ENCODE measurements at regions not wholly inside any gene's neighbourhood (a gene's known extent, or its start where the extent isn't known, plus 50 kb on each side); places are given as distances from the start of the nearest gene placed in this dataset.

DNA sequence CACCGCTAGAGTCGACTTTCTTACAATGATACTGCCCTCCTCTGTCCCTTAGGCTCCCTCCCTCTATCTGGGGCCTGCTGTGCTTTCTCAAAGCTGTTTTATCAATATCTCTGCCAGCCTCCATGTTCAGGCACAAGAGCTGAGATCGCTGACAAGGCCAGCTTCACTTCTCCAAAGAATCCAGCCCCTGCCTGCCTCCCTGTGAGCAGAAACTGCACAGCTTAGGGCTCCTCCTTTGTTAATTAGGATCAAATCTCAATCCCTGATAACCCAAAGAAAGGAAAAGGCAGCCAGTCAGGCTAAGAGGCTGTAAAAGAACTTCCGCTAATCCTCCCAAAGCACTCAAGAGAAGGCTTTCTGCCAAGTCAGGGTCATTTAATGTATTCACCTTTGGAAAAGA, 616.0 kb upstream of the CDH11 start:
- TF ChIP-seq YY1 (IDR thresholded peaks at IDR 0.05; ENCODE audit: low read depth) = no peak
- no peak for TF ChIP-seq EGR1 (IDR thresholded peaks at IDR 0.05)
- no peak for TF ChIP-seq CEBPB (IDR thresholded peaks at IDR 0.05)
- no peak for TF ChIP-seq TCF12 (IDR thresholded peaks at IDR 0.05; ENCODE audit: low read depth)
- no peak for TF ChIP-seq RAD21 (IDR thresholded peaks at IDR 0.05; ENCODE audit: low read depth)
- TF ChIP-seq FOXM1 (IDR thresholded peaks at IDR 0.05; ENCODE audit: borderline replicate concordance, low read depth) = no peak
- no peak for TF ChIP-seq CREB1 (IDR thresholded peaks at IDR 0.05; ENCODE audit: low read depth)
- TF ChIP-seq ZBTB7A (IDR thresholded peaks at IDR 0.05; ENCODE audit: low read depth) = no peak
- TF ChIP-seq EP300 (IDR thresholded peaks at IDR 0.05; ENCODE audit: borderline replicate concordance) = no peak
- no peak for TF ChIP-seq NFIC (IDR thresholded peaks at IDR 0.05)
- TF ChIP-seq, protein P1, sequence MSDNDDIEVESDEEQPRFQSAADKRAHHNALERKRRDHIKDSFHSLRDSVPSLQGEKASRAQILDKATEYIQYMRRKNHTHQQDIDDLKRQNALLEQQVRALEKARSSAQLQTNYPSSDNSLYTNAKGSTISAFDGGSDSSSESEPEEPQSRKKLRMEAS (IDR thresholded peaks at IDR 0.05) = no peak
- TF ChIP-seq TAF1 (IDR thresholded peaks at IDR 0.05; ENCODE audit: low read depth) = no peak
- TF ChIP-seq, protein P2, sequence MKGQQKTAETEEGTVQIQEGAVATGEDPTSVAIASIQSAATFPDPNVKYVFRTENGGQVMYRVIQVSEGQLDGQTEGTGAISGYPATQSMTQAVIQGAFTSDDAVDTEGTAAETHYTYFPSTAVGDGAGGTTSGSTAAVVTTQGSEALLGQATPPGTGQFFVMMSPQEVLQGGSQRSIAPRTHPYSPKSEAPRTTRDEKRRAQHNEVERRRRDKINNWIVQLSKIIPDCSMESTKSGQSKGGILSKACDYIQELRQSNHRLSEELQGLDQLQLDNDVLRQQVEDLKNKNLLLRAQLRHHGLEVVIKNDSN (IDR thresholded peaks at IDR 0.05) = no peak
- TF ChIP-seq, protein P3, sequence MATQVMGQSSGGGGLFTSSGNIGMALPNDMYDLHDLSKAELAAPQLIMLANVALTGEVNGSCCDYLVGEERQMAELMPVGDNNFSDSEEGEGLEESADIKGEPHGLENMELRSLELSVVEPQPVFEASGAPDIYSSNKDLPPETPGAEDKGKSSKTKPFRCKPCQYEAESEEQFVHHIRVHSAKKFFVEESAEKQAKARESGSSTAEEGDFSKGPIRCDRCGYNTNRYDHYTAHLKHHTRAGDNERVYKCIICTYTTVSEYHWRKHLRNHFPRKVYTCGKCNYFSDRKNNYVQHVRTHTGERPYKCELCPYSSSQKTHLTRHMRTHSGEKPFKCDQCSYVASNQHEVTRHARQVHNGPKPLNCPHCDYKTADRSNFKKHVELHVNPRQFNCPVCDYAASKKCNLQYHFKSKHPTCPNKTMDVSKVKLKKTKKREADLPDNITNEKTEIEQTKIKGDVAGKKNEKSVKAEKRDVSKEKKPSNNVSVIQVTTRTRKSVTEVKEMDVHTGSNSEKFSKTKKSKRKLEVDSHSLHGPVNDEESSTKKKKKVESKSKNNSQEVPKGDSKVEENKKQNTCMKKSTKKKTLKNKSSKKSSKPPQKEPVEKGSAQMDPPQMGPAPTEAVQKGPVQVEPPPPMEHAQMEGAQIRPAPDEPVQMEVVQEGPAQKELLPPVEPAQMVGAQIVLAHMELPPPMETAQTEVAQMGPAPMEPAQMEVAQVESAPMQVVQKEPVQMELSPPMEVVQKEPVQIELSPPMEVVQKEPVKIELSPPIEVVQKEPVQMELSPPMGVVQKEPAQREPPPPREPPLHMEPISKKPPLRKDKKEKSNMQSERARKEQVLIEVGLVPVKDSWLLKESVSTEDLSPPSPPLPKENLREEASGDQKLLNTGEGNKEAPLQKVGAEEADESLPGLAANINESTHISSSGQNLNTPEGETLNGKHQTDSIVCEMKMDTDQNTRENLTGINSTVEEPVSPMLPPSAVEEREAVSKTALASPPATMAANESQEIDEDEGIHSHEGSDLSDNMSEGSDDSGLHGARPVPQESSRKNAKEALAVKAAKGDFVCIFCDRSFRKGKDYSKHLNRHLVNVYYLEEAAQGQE (IDR thresholded peaks at IDR 0.05; ENCODE audit: low read depth) = no peak
- no peak for TF ChIP-seq TEAD4 (IDR thresholded peaks at IDR 0.05)

DNA sequence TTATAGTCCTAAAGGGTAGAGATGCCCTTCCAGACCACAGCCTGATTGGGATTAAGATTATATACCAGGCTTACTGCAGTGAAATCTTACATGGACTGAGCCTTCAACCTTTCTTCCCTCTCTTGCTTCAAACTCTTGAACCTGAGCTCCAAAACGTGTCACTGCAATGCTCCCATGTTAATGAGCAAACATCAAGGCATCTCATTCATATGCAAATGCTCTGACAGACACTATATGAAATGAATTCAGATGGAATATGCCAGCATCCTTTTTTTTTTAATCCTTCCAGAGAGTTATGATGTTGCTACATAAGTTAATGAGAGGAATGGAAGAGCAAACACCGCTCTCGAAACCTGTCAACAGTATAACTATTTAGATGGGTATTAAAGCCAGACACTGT, 611.9 kb upstream of the CDH11 start:
- TF ChIP-seq FOXM1 (IDR thresholded peaks at IDR 0.05; ENCODE audit: borderline replicate concordance, low read depth) (no peak), TAF1 (IDR thresholded peaks at IDR 0.05; ENCODE audit: low read depth) (no peak), TCF12 (IDR thresholded peaks at IDR 0.05; ENCODE audit: low read depth) (no peak), RAD21 (IDR thresholded peaks at IDR 0.05; ENCODE audit: low read depth) (no peak), YY1 (IDR thresholded peaks at IDR 0.05; ENCODE audit: low read depth) (no peak), CEBPB (IDR thresholded peaks at IDR 0.05) (no peak), EGR1 (IDR thresholded peaks at IDR 0.05) (no peak), TEAD4 (IDR thresholded peaks at IDR 0.05) (no peak), EP300 (IDR thresholded peaks at IDR 0.05; ENCODE audit: borderline replicate concordance) (no peak), CREB1 (IDR thresholded peaks at IDR 0.05; ENCODE audit: low read depth) (no peak), NFIC (IDR thresholded peaks at IDR 0.05) (no peak), ZBTB7A (IDR thresholded peaks at IDR 0.05; ENCODE audit: low read depth) (no peak)
- TF ChIP-seq, protein P1 (IDR thresholded peaks at IDR 0.05) = no peak
- TF ChIP-seq, protein P2 (IDR thresholded peaks at IDR 0.05) = no peak
- TF ChIP-seq, protein P3 (IDR thresholded peaks at IDR 0.05; ENCODE audit: low read depth) = no peak

DNA sequence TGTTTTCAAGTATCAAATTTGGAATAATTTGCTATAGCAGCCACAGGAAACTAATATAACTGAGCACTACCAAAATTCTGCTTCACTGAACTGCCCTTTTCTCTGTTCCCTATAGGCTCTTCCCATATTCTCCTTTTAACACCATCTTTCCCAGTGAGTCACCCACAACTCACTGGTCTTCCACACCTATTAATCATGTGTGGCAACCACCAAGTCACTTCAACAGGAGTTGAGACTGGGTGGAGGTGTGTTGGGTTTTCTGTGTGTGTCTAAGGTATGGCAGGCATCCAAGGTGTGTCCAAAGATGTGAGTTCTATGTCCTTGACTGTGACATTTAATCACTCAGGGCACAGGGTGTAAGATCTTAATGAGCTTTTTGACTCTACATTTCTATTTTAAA, 610.0 kb upstream of the CDH11 start:
- no peak for TF ChIP-seq CREB1 (IDR thresholded peaks at IDR 0.05; ENCODE audit: low read depth)
- TF ChIP-seq EGR1 (IDR thresholded peaks at IDR 0.05) = no peak
- no peak for TF ChIP-seq RAD21 (IDR thresholded peaks at IDR 0.05; ENCODE audit: low read depth)
- TF ChIP-seq, protein P3 (IDR thresholded peaks at IDR 0.05; ENCODE audit: low read depth) = no peak
- no peak for TF ChIP-seq FOXM1 (IDR thresholded peaks at IDR 0.05; ENCODE audit: borderline replicate concordance, low read depth)
- TF ChIP-seq EP300 (IDR thresholded peaks at IDR 0.05; ENCODE audit: borderline replicate concordance) = no peak
- TF ChIP-seq CEBPB (IDR thresholded peaks at IDR 0.05) = no peak
- TF ChIP-seq TCF12 (IDR thresholded peaks at IDR 0.05; ENCODE audit: low read depth) = no peak
- no peak for TF ChIP-seq TAF1 (IDR thresholded peaks at IDR 0.05; ENCODE audit: low read depth)
- no peak for TF ChIP-seq NFIC (IDR thresholded peaks at IDR 0.05)

DNA sequence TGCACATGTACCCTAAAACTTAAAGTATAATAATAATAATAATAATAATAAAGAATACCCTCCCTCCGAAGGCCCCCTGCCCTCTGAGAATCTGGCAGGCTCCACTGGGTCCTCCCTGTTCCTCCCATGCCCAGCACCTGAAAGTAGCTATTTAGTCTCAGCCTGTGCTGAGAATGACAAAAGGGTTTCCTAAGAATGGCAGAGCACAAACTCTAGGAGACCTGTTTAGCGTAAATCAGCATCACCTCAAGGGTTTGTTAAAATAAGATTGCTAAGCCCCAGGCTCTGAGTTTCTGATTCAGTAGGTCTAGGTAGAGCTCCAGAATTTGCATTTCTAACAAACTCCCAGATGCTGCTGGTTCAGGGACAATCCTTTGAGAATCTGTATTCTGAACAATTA, 606.8 kb upstream of the CDH11 start:
- TF ChIP-seq FOXM1 (IDR thresholded peaks at IDR 0.05; ENCODE audit: borderline replicate concordance, low read depth) = no peak
- TF ChIP-seq EGR1 (IDR thresholded peaks at IDR 0.05) = no peak
- no peak for TF ChIP-seq NFIC (IDR thresholded peaks at IDR 0.05)
- no peak for TF ChIP-seq CEBPB (IDR thresholded peaks at IDR 0.05)

Data from Ishikawa (cell line).